ENCODE measurements at regions not wholly inside any gene's neighbourhood (a gene's known extent, or its start where the extent isn't known, plus 50 kb on each side); places are given as distances from the start of the nearest gene placed in this dataset.

GRCh38 chr4:153997516-153997915 is 208.6 kb upstream of the SFRP2 start:
- no peak for TF ChIP-seq CTCF (IDR thresholded peaks at IDR 0.05)
- no peak for TF ChIP-seq POLR2A (IDR thresholded peaks at IDR 0.05)

All from ovary (tissue), 3 donors.